Epithelial cell of esophagus (primary cell): ENCODE measurements at regions not wholly inside any gene's neighbourhood (a gene's known extent, or its start where the extent isn't known, plus 50 kb on each side); places are given as distances from the start of the nearest gene placed in this dataset.

Experiments used
- DNase-seq: peaks from one replicate; pipeline ENCODE4 v3.0.0; 2010; ENCODE audit warnings: low read depth
- H3K4me3 ChIP-seq: 2 replicates; pipeline ENCODE4 v1.5.1; 2011; ENCODE audit warnings: mild to moderate bottlenecking, low read length, control low read depth
- TF ChIP-seq, protein P1 (sequence below): IDR thresholded peaks from 2 replicates; pipeline ENCODE4 v1.5.1; 2011; ENCODE audit warnings: low read depth, mild to moderate bottlenecking, low read length, control low read depth, inconsistent platforms; ENCODE audit not compliant: insufficient read depth; ENCODE audit errors: missing control alignments

GRCh38 chr4:121479808-121480207, 99.0 kb upstream of the QRFPR start:
- no peak overlapping the region for H3K4me3 ChIP-seq
- DNase-seq: peak; percentile 91
- TF ChIP-seq, protein P1, sequence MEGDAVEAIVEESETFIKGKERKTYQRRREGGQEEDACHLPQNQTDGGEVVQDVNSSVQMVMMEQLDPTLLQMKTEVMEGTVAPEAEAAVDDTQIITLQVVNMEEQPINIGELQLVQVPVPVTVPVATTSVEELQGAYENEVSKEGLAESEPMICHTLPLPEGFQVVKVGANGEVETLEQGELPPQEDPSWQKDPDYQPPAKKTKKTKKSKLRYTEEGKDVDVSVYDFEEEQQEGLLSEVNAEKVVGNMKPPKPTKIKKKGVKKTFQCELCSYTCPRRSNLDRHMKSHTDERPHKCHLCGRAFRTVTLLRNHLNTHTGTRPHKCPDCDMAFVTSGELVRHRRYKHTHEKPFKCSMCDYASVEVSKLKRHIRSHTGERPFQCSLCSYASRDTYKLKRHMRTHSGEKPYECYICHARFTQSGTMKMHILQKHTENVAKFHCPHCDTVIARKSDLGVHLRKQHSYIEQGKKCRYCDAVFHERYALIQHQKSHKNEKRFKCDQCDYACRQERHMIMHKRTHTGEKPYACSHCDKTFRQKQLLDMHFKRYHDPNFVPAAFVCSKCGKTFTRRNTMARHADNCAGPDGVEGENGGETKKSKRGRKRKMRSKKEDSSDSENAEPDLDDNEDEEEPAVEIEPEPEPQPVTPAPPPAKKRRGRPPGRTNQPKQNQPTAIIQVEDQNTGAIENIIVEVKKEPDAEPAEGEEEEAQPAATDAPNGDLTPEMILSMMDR: no peak

DNA sequence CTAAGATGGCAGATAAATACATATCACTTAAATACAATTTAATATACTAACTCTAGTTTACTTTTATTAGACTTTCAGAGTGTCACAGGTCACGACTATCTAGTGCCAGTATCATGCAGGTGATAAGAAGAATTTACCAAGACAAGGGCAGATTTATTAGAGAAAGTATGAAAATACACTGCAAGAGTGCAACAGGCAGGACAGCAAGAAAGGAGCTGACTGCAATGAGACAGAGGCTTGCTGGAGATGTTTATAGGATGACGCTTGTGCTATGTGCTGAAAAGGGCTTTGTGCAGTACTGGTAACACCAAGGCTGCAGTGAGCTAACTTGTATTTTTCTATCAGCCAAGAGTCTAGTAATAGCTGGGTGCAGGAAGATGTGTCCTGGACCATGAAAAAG, 96.7 kb upstream of the QRFPR start:
- no peak overlapping the region for H3K4me3 ChIP-seq
- TF ChIP-seq, protein P1: no peak
- DNase-seq: no peak

GRCh38 chr4:121477079-121477478, 96.3 kb upstream of the QRFPR start:
- TF ChIP-seq, protein P1: no peak
- DNase-seq: no peak
- no peak overlapping the region for H3K4me3 ChIP-seq

DNA sequence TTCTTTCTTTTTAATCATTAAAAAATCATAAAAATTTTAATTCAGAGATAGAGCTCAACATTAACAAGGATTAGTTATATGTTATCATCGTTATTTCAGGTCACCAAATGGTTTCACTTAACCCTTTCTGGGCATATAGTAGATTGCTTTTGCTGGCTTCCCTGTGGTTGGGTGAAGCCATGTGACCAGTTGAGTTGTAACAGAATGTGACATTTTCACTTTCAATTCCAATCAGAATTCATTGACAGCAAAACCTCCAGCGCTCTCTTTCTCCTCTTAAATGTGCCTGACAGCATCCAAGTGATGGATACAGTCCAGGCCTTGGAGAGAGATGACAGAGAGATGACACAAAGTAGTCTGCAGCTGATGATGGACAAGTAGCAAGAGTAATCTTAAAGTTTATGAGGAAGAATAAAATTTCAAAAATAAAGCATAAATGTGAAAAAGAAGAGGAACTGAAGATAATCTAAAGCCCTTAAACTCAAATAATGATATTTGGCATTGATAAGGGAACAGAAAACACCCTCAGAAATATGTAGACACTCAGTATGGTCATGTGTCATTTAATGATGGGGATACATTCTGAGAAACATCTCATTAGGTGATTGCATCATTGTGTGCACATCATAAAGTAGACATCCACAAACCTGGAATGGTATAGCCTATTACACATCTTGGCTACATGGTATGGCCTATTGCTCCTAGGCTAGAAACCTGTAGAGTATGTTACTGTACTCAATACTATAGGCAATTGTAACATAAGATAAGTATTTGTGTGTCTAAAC, 92.3 kb upstream of the QRFPR start:
- H3K4me3 ChIP-seq: no peak overlapping the region
- TF ChIP-seq, protein P1: no peak
- no peak for DNase-seq

GRCh38 chr4:121464854-121465253, 84.0 kb upstream of the QRFPR start:
- DNase-seq: no peak
- TF ChIP-seq, protein P1: peak; percentile 34
- no peak overlapping the region for H3K4me3 ChIP-seq

DNA sequence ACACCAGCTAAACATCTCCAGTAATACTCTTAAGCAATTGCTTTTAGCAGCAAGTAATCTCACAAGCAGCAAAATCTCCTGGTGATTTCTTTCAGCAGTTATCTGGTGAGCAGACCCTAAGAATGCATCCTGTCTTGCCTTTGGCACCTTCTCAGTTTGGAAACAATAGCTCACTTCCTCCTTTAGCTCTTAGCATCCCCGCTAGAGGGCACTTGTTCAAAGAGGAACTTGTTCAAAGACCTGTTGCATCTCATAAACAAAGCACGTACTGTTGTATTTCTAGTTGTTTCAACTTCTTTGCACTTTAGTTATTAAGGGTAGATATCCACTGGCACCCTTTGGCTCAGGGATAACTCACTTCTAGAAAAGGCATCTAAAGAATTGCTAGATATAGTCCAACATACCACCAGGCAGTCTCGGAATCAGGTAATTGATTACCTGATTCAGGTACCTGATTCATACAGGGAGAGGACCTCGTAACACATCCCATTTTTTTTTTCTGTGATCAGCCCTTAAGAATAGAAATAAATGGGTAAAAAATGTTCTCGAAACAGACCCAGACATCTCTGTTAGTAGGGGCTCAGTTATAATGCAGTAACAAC, 81.9 kb upstream of the QRFPR start:
- peak; percentile 78 for DNase-seq
- H3K4me3 ChIP-seq: no peak overlapping the region
- TF ChIP-seq, protein P1: peak; percentile 91
